ENCODE measurements at regions not wholly inside any gene's neighbourhood (a gene's known extent, or its start where the extent isn't known, plus 50 kb on each side); places are given as distances from the start of the nearest gene placed in this dataset. TPM values are rescaled to one million over a fixed set of nuclear protein-coding genes. Genes with fewer than 3 reads are reported as not detected.

Small RNA genes lying in the stretch of these regions (small RNA-seq; reads per million reads assigned to genes)
- gene RF00072 (ENCODE audit: low replicate concordance) = not detected

Data from tongue (tissue), 1 donor.